Non-pigmented ciliary epithelial cell (primary cell): ENCODE measurements at regions not wholly inside any gene's neighbourhood (a gene's known extent, or its start where the extent isn't known, plus 50 kb on each side); places are given as distances from the start of the nearest gene placed in this dataset.

ENCODE experiments used
- DNase-seq: peaks from one replicate; pipeline ENCODE4 v3.0.0-alpha.2; 2010; ENCODE audit warnings: low read depth

- DNase-seq = no peak
Observed at GRCh38 chr3:148641722-148642121, 56.0 kb upstream of the AGTR1 start.

GRCh38 chr3:148642214-148642613, 55.5 kb upstream of the AGTR1 start:
- DNase-seq = no peak

GRCh38 chr3:148642616-148643015, 55.1 kb upstream of the AGTR1 start:
- DNase-seq = no peak

GRCh38 chr3:148643389-148643840, 54.3 kb upstream of the AGTR1 start:
- no peak for DNase-seq

- no peak for DNase-seq
Observed at GRCh38 chr3:148646126-148646665, 51.5 kb upstream of the AGTR1 start.
